HCT116 (cell line): ENCODE measurements at regions not wholly inside any gene's neighbourhood (a gene's known extent, or its start where the extent isn't known, plus 50 kb on each side); places are given as distances from the start of the nearest gene placed in this dataset.

Experiments
- ATAC-seq: fragments of 200-7000 bp; cut with Tn5 transposase; 2 replicates; pipeline ENCODE4 v1.9.1; 2020; ENCODE audit warnings: mild to moderate bottlenecking, moderate library complexity
- BruUV-seq: library from RNA; stranded (reverse); fragments of 400-500 nt; replicated peaks from 2 replicates; lab custom pipeline; 2021; lab: Mats Ljungman, UMichigan
- CTCF ChIA-PET: fragments of 300-600 bp; sonication (Branson Sonifier 250); formaldehyde crosslinking; loops from one replicate; lab custom pipeline; 2021; ENCODE audit warnings: antibody characterized with exemption; lab: Charles Lee
- POLR2A ChIA-PET: fragments of 300-600, 350-600 bp; sonication (Branson Sonifier 250); formaldehyde crosslinking; loops from one replicate; lab custom pipeline; 2021; ENCODE audit warnings: antibody characterized with exemption; lab: Charles Lee
- RAD21 ChIA-PET, 2 experiments: fragments of 300-600 bp; sonication (Branson Sonifier 250); formaldehyde crosslinking; loops; one replicate each; lab custom pipeline; 2023; ENCODE audit warnings: low total read pairs in 2 of 2; ENCODE audit not compliant: uncharacterized antibody in 2 of 2, unreplicated experiment in 2 of 2, low non-redundant PET in 1 of 2; lab: Charles Lee
- DNase-seq: peaks from one replicate; pipeline ENCODE4 v3.0.0-alpha.2; 2010; ENCODE audit warnings: low read depth, low spot score
- H2AFZ ChIP-seq: fragments of 200-600 bp; shearing (Covaris generic), sonication (generic); 2 replicates; pipeline ENCODE4 v1.6.1; 2017; ENCODE audit warnings: low read depth, mixed run types, mixed read lengths, antibody characterized with exemption, low read length; ENCODE audit not compliant: poor library complexity, severe bottlenecking
- H3K27ac ChIP-seq: 2 replicates; pipeline ENCODE4 v1.5.1; 2012; ENCODE audit warnings: low read depth, low read length
- H3K27me3 ChIP-seq: fragments of 200-600 bp; sonication (generic); 2 replicates; pipeline ENCODE4 v1.6.1; 2016; ENCODE audit warnings: mixed run types, low read length, mixed read lengths; ENCODE audit not compliant: insufficient read depth
- H3K36me3 ChIP-seq, 2 experiments: fragments of 200-500 bp in 1 of 2; fragments of 200-600 bp in 1 of 2; sonication (Bioruptor generic) in 1 of 2; sonication (generic) in 1 of 2; 2 replicates each; pipeline versions ENCODE4 v1.5.1 to v1.6.1; 2014 to 2016; ENCODE audit warnings: low read length in 2 of 2, inconsistent platforms in 1 of 2, mixed read lengths in 1 of 2, mixed run types in 1 of 2; ENCODE audit not compliant: insufficient read depth in 2 of 2, control insufficient read depth in 1 of 2
- H3K4me1 ChIP-seq, 2 experiments: fragments of 200-600 bp in 1 of 2; sonication (generic) in 1 of 2; 2 replicates each; pipeline versions ENCODE4 v1.5.1 to v1.6.1; 2012 to 2017; ENCODE audit warnings: low read length in 2 of 2, inconsistent platforms in 1 of 2, mild to moderate bottlenecking in 1 of 2, mixed read lengths in 1 of 2, mixed run types in 1 of 2, moderate library complexity in 1 of 2; ENCODE audit not compliant: insufficient read depth in 2 of 2, control insufficient read depth in 1 of 2
- H3K4me2 ChIP-seq: fragments of 200-600 bp; sonication (generic); 2 replicates; pipeline ENCODE4 v1.6.1; 2017; ENCODE audit warnings: mixed run types, low read length, mixed read lengths
- H3K4me3 ChIP-seq, 2 experiments: fragments of 200-600 bp in 1 of 2; sonication (generic) in 1 of 2; replicated peaks in 1 of 2; 2 replicates each; pipeline ENCODE4 v1.5.1; 2011 to 2016; ENCODE audit warnings: low read length in 2 of 2, control low read depth in 1 of 2, low read depth in 1 of 2, mild to moderate bottlenecking in 1 of 2, mixed read lengths in 1 of 2, mixed run types in 1 of 2
- H3K79me2 ChIP-seq: fragments of 200-600 bp; sonication (generic); 2 replicates; pipeline ENCODE4 v1.6.1; 2017; ENCODE audit warnings: mild to moderate bottlenecking, mixed run types, low read length, moderate library complexity, mixed read lengths; ENCODE audit not compliant: insufficient read depth
- H3K9ac ChIP-seq: fragments of 200-600 bp; sonication (generic); 2 replicates; pipeline ENCODE4 v1.6.1; 2016; ENCODE audit warnings: low read length, mixed read lengths
- H3K9me2 ChIP-seq: fragments of 200-600 bp; sonication (generic), shearing (Covaris generic); 2 replicates; pipeline ENCODE4 v1.6.1; 2017; ENCODE audit warnings: mixed run types, mild to moderate bottlenecking, moderate library complexity; ENCODE audit not compliant: insufficient read depth
- H3K9me3 ChIP-seq, 2 experiments: fragments of 200-500 bp in 1 of 2; fragments of 200-600 bp in 1 of 2; sonication (Bioruptor generic) in 1 of 2; sonication (generic) in 1 of 2; 2 replicates each; pipeline ENCODE4 v1.6.1; 2014 to 2017; ENCODE audit warnings: low read length in 2 of 2, mixed read lengths in 2 of 2, inconsistent platforms in 1 of 2, low read depth in 1 of 2, mild to moderate bottlenecking in 1 of 2, mixed run types in 1 of 2, moderate library complexity in 1 of 2; ENCODE audit not compliant: control insufficient read depth in 1 of 2, insufficient read depth in 1 of 2
- H4K20me1 ChIP-seq: fragments of 200-600 bp; sonication (generic), shearing (Covaris generic); 2 replicates; pipeline ENCODE4 v1.6.1; 2017; ENCODE audit warnings: mixed run types, mild to moderate bottlenecking, moderate library complexity; ENCODE audit not compliant: insufficient read depth
- CBX3 ChIP-seq: IDR thresholded peaks from 2 replicates; pipeline ENCODE4 v1.6.1; 2012; ENCODE audit warnings: low read depth
- CEBPB ChIP-seq: IDR thresholded peaks from 2 replicates; pipeline ENCODE4 v1.6.1; 2012; ENCODE audit warnings: low read depth
- EGR1 ChIP-seq: IDR thresholded peaks from 2 replicates; pipeline ENCODE4 v1.6.1; 2012; ENCODE audit warnings: low read depth
- EZH2 ChIP-seq: fragments of 200-600 bp; sonication (generic); IDR thresholded peaks from 2 replicates; pipeline ENCODE4 v1.6.1; 2017; ENCODE audit warnings: antibody characterized with exemption, mixed run types
- EZH2phosphoT487 ChIP-seq: fragments of 200-600 bp; IDR thresholded peaks from 2 replicates; pipeline ENCODE4 v1.6.1; 2018; ENCODE audit warnings: antibody characterized with exemption, borderline replicate concordance
- FOSL1 ChIP-seq: IDR thresholded peaks from 2 replicates; pipeline ENCODE4 v1.6.1; 2012; ENCODE audit warnings: low read depth
- JUND ChIP-seq: IDR thresholded peaks from 2 replicates; pipeline ENCODE4 v1.6.1; 2012
- SIN3A ChIP-seq: IDR thresholded peaks from 2 replicates; pipeline ENCODE4 v1.6.1; 2012; ENCODE audit warnings: low read depth
- SP1 ChIP-seq: IDR thresholded peaks from 2 replicates; pipeline ENCODE4 v1.6.1; 2012; ENCODE audit warnings: low read depth
- TCF7L2 ChIP-seq: IDR thresholded peaks from 2 replicates; pipeline ENCODE4 v1.7.0; 2011; ENCODE audit warnings: borderline replicate concordance, inconsistent platforms; ENCODE audit not compliant: insufficient read depth, insufficient read length; ENCODE audit errors: extremely low read depth
- ZFX ChIP-seq: fragments of 450-650 bp; IDR thresholded peaks from 2 replicates; pipeline ENCODE4 v1.6.1; 2017
- intact Hi-C: fragments of 100-400 bp; cut with micrococcal nuclease; formaldehyde crosslinking; loops from 2 replicates; pipeline ENCODE4 v1.10.0; 2022
- TF ChIP-seq, protein P1 (sequence below): IDR thresholded peaks from 2 replicates; pipeline ENCODE4 v1.6.1; 2012; ENCODE audit warnings: low read depth
- TF ChIP-seq, protein P2 (sequence below): IDR thresholded peaks from 2 replicates; pipeline ENCODE4 v1.6.1; 2012
- TF ChIP-seq, protein P3 (sequence below): IDR thresholded peaks from 2 replicates; pipeline ENCODE4 v1.6.1; 2011; ENCODE audit warnings: mild to moderate bottlenecking, low read length, moderate library complexity; ENCODE audit not compliant: insufficient replicate concordance; ENCODE audit errors: extremely low read depth

DNA sequence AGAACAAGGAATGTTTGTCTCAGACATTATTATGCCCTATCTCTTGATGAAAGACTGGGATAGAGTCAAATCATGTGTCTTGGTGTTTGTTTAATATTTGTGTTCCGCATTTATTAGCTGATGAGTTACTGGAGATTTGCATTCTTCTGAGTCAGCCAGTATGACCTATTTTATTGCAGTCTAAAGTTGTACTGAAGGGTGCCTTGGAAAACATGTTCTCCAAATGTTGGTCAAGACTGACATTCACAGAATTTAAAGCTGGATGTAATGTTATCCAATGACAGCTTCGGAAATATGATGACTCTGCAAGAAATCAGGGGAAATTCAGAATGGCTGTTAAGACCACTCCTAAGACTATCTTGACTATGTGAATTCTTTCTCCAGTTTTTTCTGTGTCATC, 134.0 kb downstream of the KCNRG start:
- Histone ChIP-seq H3K4me1 (no peaks in the 10 kb centered on the region), H3K9me2 (no peaks in the 10 kb centered on the region), H3K36me3 (no peaks in the 10 kb centered on the region), H2AFZ (no peak overlapping the region), H3K9ac (no peak overlapping the region), H3K4me3 (no peak overlapping the region), H3K27ac (no peak overlapping the region), H3K79me2 (no peaks in the 10 kb centered on the region), H4K20me1 (no peaks in the 10 kb centered on the region)
- no TSS peak for BruUV-seq
- ChIA-PET POLR2A (no interaction called here), RAD21 (interaction anchor here in 1 of 2 experiments (0.6 kb wide), 1 partner anchor 19 kb away, joined by 6 read pairs; no protein-coding TSS in a partner anchor)
- TF ChIP-seq EZH2 (no peak), EGR1 (no peak), SIN3A (no peak), CEBPB (no peak), JUND (no peak), FOSL1 (no peak), SP1 (no peak), TCF7L2 (no peak), EZH2phosphoT487 (no peak), ZFX (no peak), CBX3 (no peak)
- TF ChIP-seq, protein P1, sequence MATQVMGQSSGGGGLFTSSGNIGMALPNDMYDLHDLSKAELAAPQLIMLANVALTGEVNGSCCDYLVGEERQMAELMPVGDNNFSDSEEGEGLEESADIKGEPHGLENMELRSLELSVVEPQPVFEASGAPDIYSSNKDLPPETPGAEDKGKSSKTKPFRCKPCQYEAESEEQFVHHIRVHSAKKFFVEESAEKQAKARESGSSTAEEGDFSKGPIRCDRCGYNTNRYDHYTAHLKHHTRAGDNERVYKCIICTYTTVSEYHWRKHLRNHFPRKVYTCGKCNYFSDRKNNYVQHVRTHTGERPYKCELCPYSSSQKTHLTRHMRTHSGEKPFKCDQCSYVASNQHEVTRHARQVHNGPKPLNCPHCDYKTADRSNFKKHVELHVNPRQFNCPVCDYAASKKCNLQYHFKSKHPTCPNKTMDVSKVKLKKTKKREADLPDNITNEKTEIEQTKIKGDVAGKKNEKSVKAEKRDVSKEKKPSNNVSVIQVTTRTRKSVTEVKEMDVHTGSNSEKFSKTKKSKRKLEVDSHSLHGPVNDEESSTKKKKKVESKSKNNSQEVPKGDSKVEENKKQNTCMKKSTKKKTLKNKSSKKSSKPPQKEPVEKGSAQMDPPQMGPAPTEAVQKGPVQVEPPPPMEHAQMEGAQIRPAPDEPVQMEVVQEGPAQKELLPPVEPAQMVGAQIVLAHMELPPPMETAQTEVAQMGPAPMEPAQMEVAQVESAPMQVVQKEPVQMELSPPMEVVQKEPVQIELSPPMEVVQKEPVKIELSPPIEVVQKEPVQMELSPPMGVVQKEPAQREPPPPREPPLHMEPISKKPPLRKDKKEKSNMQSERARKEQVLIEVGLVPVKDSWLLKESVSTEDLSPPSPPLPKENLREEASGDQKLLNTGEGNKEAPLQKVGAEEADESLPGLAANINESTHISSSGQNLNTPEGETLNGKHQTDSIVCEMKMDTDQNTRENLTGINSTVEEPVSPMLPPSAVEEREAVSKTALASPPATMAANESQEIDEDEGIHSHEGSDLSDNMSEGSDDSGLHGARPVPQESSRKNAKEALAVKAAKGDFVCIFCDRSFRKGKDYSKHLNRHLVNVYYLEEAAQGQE, result no peak
- TF ChIP-seq, protein P2, sequence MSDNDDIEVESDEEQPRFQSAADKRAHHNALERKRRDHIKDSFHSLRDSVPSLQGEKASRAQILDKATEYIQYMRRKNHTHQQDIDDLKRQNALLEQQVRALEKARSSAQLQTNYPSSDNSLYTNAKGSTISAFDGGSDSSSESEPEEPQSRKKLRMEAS, result no peak
- TF ChIP-seq, protein P3, sequence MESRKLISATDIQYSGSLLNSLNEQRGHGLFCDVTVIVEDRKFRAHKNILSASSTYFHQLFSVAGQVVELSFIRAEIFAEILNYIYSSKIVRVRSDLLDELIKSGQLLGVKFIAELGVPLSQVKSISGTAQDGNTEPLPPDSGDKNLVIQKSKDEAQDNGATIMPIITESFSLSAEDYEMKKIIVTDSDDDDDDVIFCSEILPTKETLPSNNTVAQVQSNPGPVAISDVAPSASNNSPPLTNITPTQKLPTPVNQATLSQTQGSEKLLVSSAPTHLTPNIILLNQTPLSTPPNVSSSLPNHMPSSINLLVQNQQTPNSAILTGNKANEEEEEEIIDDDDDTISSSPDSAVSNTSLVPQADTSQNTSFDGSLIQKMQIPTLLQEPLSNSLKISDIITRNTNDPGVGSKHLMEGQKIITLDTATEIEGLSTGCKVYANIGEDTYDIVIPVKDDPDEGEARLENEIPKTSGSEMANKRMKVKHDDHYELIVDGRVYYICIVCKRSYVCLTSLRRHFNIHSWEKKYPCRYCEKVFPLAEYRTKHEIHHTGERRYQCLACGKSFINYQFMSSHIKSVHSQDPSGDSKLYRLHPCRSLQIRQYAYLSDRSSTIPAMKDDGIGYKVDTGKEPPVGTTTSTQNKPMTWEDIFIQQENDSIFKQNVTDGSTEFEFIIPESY, result no peak
- TF ChIP-seq, all 23 proteins: peak for 0
- H3K9me3 ChIP-seq, result no peaks in the 10 kb centered on the region
- DNase-seq (no peak), ATAC-seq (no peak)
- CTCF ChIA-PET, result no interaction called here
- no peaks in the 10 kb centered on the region for H3K27me3 ChIP-seq
- no peak overlapping the region for H3K4me2 ChIP-seq
- intact Hi-C loops, result no loop called here
